DND-41 (cell line): ENCODE measurements at regions not wholly inside any gene's neighbourhood (a gene's known extent, or its start where the extent isn't known, plus 50 kb on each side); places are given as distances from the start of the nearest gene placed in this dataset.

Source experiments
- CTCF ChIP-seq: IDR thresholded peaks from 2 replicates; pipeline ENCODE4 v1.5.1; 2012; ENCODE audit warnings: borderline replicate concordance, low read length, moderate library complexity, mild to moderate bottlenecking; ENCODE audit not compliant: poor library complexity, severe bottlenecking; ENCODE audit errors: extremely low read depth
- EZH2 ChIP-seq: IDR thresholded peaks from 3 replicates; pipeline ENCODE4 v1.6.1; 2012; ENCODE audit warnings: borderline replicate concordance, low read depth, mild to moderate bottlenecking, moderate library complexity, low read length, inconsistent platforms; ENCODE audit not compliant: severe bottlenecking

GRCh38 chr20:1835186-1836035 is 59.8 kb upstream of the SIRPA start:
- TF ChIP-seq CTCF (no peak), EZH2 (no peak)
